Peyer's patch (tissue), 4 donors: ENCODE measurements at regions not wholly inside any gene's neighbourhood (a gene's known extent, or its start where the extent isn't known, plus 50 kb on each side); places are given as distances from the start of the nearest gene placed in this dataset.

Experiments used
- DNase-seq, 3 donors: peaks; one replicate each; pipeline ENCODE4 v3.0.0-alpha.2; 2017 to 2019
- H3K27ac ChIP-seq, 4 donors: fragments of 200-600 bp; sonication (generic); one replicate each; pipeline ENCODE4 v1.5.1; 2016 to 2019
- H3K27me3 ChIP-seq, 2 donors: fragments of 200-600 bp; sonication (generic); one replicate each; pipeline ENCODE4 v1.5.1; 2019
- H3K36me3 ChIP-seq, 3 donors: fragments of 200-600 bp; sonication (generic); one replicate each; pipeline ENCODE4 v1.5.1; 2016 to 2019
- H3K4me1 ChIP-seq, 4 donors: fragments of 200-600 bp; sonication (generic); one replicate each; pipeline ENCODE4 v1.5.1; 2016 to 2019
- H3K4me3 ChIP-seq, 4 donors: fragments of 200-600 bp; sonication (generic); 1 replicate in 3 of 4; 2 replicates in 1 of 4; pipeline ENCODE4 v1.5.1; 2016 to 2019; ENCODE audit warnings: mild to moderate bottlenecking in 1 of 4
- H3K9me3 ChIP-seq, 4 donors: fragments of 200-600 bp; sonication (generic); one replicate each; pipeline ENCODE4 v1.5.1; 2016 to 2019; ENCODE audit warnings: mild to moderate bottlenecking in 1 of 4
- POLR2A ChIP-seq, 2 donors: fragments of 450-650 bp; IDR thresholded peaks; one replicate each; pipeline ENCODE4 v1.5.1; 2017; ENCODE audit warnings: antibody characterized with exemption in 2 of 2, mild to moderate bottlenecking in 2 of 2, moderate library complexity in 2 of 2
- TF ChIP-seq, protein P1 (sequence below), 6 experiments: fragments of 450-650 bp in 4 of 6; fragments of 200-600 bp in 2 of 6; sonication (generic) in 1 of 6; IDR thresholded peaks; one replicate each; pipeline ENCODE4 v1.5.1; 2017 to 2019; ENCODE audit warnings: antibody characterized with exemption in 6 of 6, mild to moderate bottlenecking in 3 of 6, moderate library complexity in 1 of 6

DNA sequence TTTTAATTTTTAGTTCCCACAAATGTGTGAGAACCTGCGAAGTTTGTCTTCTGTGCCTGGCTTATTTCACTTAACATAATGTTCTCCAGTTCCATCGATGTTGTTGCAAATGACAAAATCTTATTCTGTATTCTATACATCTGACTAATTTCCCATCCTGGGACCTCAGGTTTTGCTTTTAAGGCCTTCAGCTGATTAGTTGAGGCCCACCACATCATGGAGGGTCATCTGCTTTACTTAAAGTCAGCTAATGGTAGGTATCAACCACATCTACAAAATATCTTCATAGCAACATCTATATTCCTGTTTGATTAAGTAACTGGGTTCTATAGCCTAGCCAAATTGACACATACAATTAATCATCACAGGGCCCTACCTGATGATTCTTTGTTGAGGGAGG lies 534.0 kb downstream of the EFNB2 start:
- TF ChIP-seq, protein P1, sequence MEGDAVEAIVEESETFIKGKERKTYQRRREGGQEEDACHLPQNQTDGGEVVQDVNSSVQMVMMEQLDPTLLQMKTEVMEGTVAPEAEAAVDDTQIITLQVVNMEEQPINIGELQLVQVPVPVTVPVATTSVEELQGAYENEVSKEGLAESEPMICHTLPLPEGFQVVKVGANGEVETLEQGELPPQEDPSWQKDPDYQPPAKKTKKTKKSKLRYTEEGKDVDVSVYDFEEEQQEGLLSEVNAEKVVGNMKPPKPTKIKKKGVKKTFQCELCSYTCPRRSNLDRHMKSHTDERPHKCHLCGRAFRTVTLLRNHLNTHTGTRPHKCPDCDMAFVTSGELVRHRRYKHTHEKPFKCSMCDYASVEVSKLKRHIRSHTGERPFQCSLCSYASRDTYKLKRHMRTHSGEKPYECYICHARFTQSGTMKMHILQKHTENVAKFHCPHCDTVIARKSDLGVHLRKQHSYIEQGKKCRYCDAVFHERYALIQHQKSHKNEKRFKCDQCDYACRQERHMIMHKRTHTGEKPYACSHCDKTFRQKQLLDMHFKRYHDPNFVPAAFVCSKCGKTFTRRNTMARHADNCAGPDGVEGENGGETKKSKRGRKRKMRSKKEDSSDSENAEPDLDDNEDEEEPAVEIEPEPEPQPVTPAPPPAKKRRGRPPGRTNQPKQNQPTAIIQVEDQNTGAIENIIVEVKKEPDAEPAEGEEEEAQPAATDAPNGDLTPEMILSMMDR (IDR thresholded peaks at IDR 0.05), result no peak
- no peak for TF ChIP-seq POLR2A (IDR thresholded peaks at IDR 0.05)
- no peak for DNase-seq
- Histone ChIP-seq H3K4me3 (no peak overlapping the region), H3K27ac (no peak overlapping the region), H3K36me3 (no peaks in the 10 kb centered on the region), H3K9me3 (no peaks in the 10 kb centered on the region), H3K27me3 (no peaks in the 10 kb centered on the region), H3K4me1 (no peaks in the 10 kb centered on the region)

DNA sequence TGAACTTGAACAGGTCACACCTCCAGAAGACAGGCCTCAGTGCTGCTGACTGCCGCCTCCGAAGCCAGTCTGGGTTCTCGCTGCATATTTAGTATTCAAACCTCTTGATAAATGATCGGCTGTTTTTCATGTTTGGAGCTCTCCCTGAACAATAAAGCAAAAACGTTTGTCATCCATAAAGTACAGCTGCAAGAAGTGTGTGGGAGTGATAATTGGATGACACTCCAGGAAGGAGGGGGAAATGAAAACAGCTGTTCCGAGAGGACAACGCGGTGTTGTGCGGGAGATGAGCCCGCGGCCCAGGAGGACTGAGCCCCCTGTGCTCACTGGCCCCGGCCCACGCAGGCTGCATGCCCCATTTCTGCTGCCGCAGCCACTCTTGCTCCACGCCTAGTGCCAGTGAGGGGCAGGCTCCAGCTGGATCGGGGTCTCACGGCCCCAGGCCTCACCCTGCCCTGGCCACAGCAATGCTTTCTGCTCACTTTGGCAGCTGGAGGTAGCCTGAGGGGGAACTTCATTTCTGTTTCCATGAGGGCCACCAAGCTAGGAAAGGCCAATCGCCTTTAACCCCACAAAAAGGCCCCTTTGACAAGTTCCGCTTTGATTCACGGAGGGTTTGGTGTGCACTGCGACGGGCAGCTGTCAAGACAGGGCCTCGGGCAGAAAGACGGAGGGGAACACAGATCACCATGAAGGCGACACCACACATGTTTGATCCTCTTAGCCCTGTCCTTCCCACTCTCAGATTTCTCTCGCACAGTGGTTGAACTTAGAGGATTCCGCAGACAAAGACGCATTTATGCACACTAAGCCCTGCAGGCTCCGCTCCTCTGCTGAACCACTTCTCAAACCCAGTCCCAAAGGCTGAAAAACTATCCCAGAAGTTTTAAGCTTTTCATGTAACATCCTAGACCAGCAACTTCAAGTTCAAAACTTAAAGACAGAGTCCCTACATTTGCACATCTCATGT lies 537.6 kb downstream of the EFNB2 start:
- Histone ChIP-seq H3K27me3 (no peaks in the 10 kb centered on the region), H3K4me1 (no peaks in the 10 kb centered on the region), H3K4me3 (no peak overlapping the region), H3K9me3 (no peaks in the 10 kb centered on the region), H3K36me3 (no peaks in the 10 kb centered on the region), H3K27ac (no peak overlapping the region)
- no peak for TF ChIP-seq POLR2A (IDR thresholded peaks at IDR 0.05)
- TF ChIP-seq, protein P1 (IDR thresholded peaks at IDR 0.05), result no peak
- no peak for DNase-seq

DNA sequence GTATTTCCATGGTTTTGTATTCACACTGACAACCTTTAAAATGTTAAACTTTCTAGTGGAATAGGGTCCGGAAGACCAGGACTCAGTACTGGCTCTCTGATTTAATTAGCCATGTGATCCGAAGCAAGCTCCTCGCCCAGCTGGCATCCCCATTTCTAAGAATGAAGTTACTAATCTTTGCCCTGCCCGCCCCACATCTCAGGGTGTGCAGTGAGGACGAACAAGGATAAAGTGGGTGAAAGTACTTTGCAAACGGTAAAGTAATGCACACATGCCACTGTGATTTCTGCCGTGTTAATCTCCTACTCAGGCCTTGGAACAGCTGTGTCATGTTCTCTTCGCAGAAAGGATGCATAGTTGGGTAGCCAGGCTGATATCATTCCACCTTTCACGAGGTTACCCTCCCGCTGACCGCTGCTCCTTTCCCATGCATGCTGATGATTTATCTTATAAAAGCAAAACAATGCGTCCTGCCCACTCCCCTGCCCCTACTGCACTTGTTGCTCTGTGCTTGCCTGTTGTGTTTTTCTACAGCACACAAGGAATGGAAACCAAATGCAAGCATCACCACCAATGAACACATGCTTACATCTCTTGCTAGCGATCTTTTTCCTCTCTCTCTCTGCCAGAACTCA lies 539.0 kb downstream of the EFNB2 start:
- DNase-seq, result no peak
- no peaks in the 10 kb centered on the region for H3K36me3 ChIP-seq
- H3K4me3 ChIP-seq, result no peak overlapping the region
- no peak overlapping the region for H3K27ac ChIP-seq
- H3K27me3 ChIP-seq, result no peaks in the 10 kb centered on the region
- no peaks in the 10 kb centered on the region for H3K4me1 ChIP-seq
- H3K9me3 ChIP-seq, result no peaks in the 10 kb centered on the region
- TF ChIP-seq, protein P1 (IDR thresholded peaks at IDR 0.05), result no peak

DNA sequence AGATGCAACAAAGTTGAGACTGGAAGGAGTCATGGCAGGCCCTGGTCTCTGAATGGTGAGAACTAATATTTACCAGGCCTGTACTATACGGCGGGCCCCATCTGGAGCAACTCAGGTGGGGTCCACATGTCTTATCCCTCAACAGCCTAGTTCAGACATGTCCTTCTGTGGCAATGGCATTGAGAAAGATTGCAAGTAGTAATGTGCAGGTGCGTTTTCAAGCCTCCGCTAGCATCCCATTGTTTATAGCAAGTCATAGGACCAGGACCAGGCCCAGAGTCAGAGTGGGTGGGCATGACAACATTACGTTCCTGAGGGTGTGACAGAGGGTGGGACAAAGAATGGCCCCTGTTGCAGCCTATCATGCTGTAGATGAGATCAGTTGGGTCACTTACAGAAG lies 541.1 kb downstream of the EFNB2 start:
- no peak for DNase-seq
- no peaks in the 10 kb centered on the region for H3K36me3 ChIP-seq
- no peak overlapping the region for H3K27ac ChIP-seq
- H3K4me3 ChIP-seq, result no peak overlapping the region
- no peaks in the 10 kb centered on the region for H3K9me3 ChIP-seq
- TF ChIP-seq POLR2A (IDR thresholded peaks at IDR 0.05), result no peak
- TF ChIP-seq, protein P1 (IDR thresholded peaks at IDR 0.05), result no peak
- no peaks in the 10 kb centered on the region for H3K27me3 ChIP-seq
- H3K4me1 ChIP-seq, result no peaks in the 10 kb centered on the region

DNA sequence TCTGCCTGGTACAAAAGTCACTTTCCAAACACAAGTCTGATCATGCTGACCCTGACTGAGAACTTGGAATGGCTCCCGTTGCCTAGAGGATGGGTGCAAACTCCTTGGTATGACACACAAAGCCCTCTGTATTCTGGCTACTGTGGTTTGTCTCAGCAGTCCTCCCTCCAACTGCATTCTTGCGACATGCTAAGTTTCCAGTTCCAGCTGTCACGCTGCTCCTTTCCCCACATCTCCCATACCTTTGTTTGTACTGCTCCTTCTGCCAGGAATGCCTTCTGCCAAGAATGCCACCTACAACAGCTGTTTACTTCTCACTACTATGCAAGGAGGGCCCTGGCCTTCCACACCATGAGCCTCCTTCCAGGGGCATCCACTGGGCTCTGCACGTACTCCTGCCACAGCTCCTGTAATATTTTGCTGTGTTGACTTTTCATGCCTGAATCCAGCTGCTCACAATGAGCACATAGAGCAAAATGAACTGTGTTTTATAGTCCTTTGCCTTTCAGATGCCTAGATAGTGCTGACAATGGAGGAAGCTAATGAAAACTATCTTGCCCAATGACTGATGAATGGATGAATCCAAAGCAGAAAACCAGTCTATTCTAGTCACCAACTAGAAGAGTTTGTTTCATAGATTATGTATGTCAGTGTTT lies 543.7 kb downstream of the EFNB2 start:
- Histone ChIP-seq H3K4me1 (no peaks in the 10 kb centered on the region), H3K27ac (no peak overlapping the region), H3K36me3 (no peaks in the 10 kb centered on the region), H3K9me3 (no peaks in the 10 kb centered on the region), H3K4me3 (no peak overlapping the region), H3K27me3 (no peaks in the 10 kb centered on the region)
- DNase-seq, result no peak
- TF ChIP-seq, protein P1 (IDR thresholded peaks at IDR 0.05), result no peak
- no peak for TF ChIP-seq POLR2A (IDR thresholded peaks at IDR 0.05)
